ENCODE measurements at regions not wholly inside any gene's neighbourhood (a gene's known extent, or its start where the extent isn't known, plus 50 kb on each side); places are given as distances from the start of the nearest gene placed in this dataset.
A peak's percentile ranks its signal among the peaks of the same experiment; 100 is the strongest.

DNA sequence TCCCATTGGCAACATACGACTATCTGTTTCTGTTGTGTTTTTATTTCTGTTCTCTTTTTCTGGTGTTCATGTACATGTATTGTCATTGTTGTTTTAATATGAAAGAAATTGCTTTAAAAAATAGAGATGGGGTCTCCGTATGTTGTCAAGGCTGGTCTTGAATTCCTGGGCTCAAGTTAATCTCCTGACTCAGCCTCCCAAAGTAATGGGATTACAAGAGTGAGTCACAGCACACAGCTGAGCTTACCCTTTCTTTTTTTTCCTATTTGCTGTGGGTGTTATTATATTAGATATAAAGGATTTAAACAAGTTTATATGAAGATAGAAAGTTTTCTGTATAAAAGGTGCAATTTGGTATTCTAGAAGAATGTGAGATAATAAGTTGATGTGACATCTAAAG, 554.6 kb downstream of the DSC3 start:
- no peak for TF ChIP-seq Cebpa-rat (IDR thresholded peaks at IDR 0.05)
- H3K27ac ChIP-seq = no peak overlapping the region
- H4K20me1 ChIP-seq = no peaks in the 10 kb centered on the region
- H3K4me2 ChIP-seq = no peak overlapping the region
- H3K4me3 ChIP-seq = no peak overlapping the region
- H3K9ac ChIP-seq = no peak overlapping the region
- H3K36me3 ChIP-seq = no peaks in the 10 kb centered on the region
- no peaks in the 10 kb centered on the region for H3K4me1 ChIP-seq
- no peaks in the 10 kb centered on the region for H3K27me3 ChIP-seq
- no peaks in the 10 kb centered on the region for H3K9me3 ChIP-seq (replicated peaks in 1 of 11)

- no peak overlapping the region for H3K9ac ChIP-seq
- no peaks in the 10 kb centered on the region for H3K9me3 ChIP-seq (replicated peaks in 1 of 11)
- no peak overlapping the region for H3K4me3 ChIP-seq
- no peaks in the 10 kb centered on the region for H3K36me3 ChIP-seq
- no peak for TF ChIP-seq Cebpa-rat (IDR thresholded peaks at IDR 0.05)
- no peaks in the 10 kb centered on the region for H3K27me3 ChIP-seq
- no peak overlapping the region for H3K4me2 ChIP-seq
- no peaks in the 10 kb centered on the region for H3K4me1 ChIP-seq
- no peaks in the 10 kb centered on the region for H4K20me1 ChIP-seq
- no peak overlapping the region for H3K27ac ChIP-seq
Observed at GRCh38 chr18:30486856-30487255, 555.7 kb downstream of the DSC3 start.

DNA sequence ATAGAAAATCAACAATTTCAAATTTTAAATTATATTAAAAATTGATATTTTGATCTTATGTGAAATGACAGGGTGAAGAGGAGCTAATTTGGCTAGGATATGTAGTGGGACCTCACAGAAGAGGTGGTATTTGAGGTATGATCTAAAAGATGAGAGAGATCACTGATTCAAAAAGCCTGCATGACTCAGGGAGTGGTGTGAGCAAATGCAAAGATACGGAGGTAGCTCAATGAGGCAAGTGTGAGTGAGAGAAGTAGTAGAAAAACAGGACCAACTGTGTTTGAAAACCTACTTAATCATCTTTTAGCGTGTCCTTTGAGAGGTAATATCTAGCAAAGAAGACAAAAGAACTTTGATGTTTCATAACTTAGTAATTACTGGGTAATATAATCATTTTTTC, 557.5 kb downstream of the DSC3 start:
- H4K20me1 ChIP-seq = no peaks in the 10 kb centered on the region
- no peaks in the 10 kb centered on the region for H3K36me3 ChIP-seq
- TF ChIP-seq Cebpa-rat (IDR thresholded peaks at IDR 0.05) = no peak
- no peak overlapping the region for H3K27ac ChIP-seq
- no peak overlapping the region for H3K4me2 ChIP-seq
- H3K9me3 ChIP-seq (replicated peaks in 1 of 11) = no peaks in the 10 kb centered on the region
- no peak overlapping the region for H3K9ac ChIP-seq
- H3K4me3 ChIP-seq = no peak overlapping the region
- no peaks in the 10 kb centered on the region for H3K27me3 ChIP-seq
- H3K4me1 ChIP-seq = no peaks in the 10 kb centered on the region

- no peak overlapping the region for H3K4me3 ChIP-seq
- H3K27ac ChIP-seq = no peak overlapping the region
- H3K4me2 ChIP-seq = no peak overlapping the region
- H3K9me3 ChIP-seq (replicated peaks in 1 of 11) = no peaks in the 10 kb centered on the region
- H3K4me1 ChIP-seq = no peaks in the 10 kb centered on the region
- H3K36me3 ChIP-seq = no peaks in the 10 kb centered on the region
- TF ChIP-seq Cebpa-rat (IDR thresholded peaks at IDR 0.05) = no peak
- H4K20me1 ChIP-seq = no peaks in the 10 kb centered on the region
- no peaks in the 10 kb centered on the region for H3K27me3 ChIP-seq
- H3K9ac ChIP-seq = no peak overlapping the region
Observed at GRCh38 chr18:30481871-30482270, 560.7 kb downstream of the DSC3 start.

- no peak for TF ChIP-seq Cebpa-rat (IDR thresholded peaks at IDR 0.05)
- H3K27me3 ChIP-seq = no peaks in the 10 kb centered on the region
- no peak overlapping the region for H3K9ac ChIP-seq
- H3K4me3 ChIP-seq = no peak overlapping the region
- no peaks in the 10 kb centered on the region for H3K36me3 ChIP-seq
- no peaks in the 10 kb centered on the region for H3K9me3 ChIP-seq (replicated peaks in 1 of 11)
- no peak overlapping the region for H3K27ac ChIP-seq
- peak overlapping the region in 2 of 11 experiments; percentile 28 to 48; a peak in 3 of 22 replicates for H3K4me2 ChIP-seq
- peaks cover 0 to 29% (median 0%) of the 10 kb centered on the region in 10 experiments; a peak in 6 of 20 replicates for H3K4me1 ChIP-seq
- no peaks in the 10 kb centered on the region for H4K20me1 ChIP-seq
Observed at GRCh38 chr18:30469091-30469490, 573.5 kb downstream of the DSC3 start.

DNA sequence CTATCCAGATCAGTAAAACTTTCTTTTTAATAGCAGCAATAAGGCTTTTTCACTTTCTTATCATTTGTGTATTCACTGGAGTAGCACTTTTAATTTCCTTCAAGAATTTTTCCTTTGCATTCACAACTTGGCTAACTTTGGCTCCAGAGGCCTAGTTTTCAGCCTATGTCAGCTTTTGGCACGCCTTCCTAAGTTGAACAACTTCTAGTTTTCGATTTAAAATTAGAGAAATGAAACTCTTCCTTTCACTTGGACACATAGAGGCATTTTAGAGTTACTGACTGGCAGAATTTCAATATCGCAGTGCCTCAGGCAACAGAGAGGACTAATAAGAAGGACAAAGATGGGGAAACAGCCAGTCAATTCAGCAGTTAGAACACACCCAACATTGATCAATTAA, 577.4 kb downstream of the DSC3 start:
- Histone ChIP-seq H3K36me3 (no peaks in the 10 kb centered on the region), H3K4me2 (peak overlapping the region in 3 of 11 experiments; percentile 41 to 62 (median 60); a peak in 4 of 22 replicates), H3K9ac (no peak overlapping the region), H3K27ac (peak overlapping the region in 1 of 11 experiments; percentile 11; a peak in 3 of 22 replicates), H3K4me1 (peaks cover 0 to 36% (median 0%) of the 10 kb centered on the region in 10 experiments; a peak in 6 of 20 replicates), H3K4me3 (no peak overlapping the region), H3K27me3 (no peaks in the 10 kb centered on the region), H4K20me1 (no peaks in the 10 kb centered on the region), H3K9me3 (replicated peaks in 1 of 11) (no peaks in the 10 kb centered on the region)
- TF ChIP-seq Cebpa-rat (IDR thresholded peaks at IDR 0.05) = no peak

GRCh38 chr18:30457156-30457555, 585.4 kb downstream of the DSC3 start:
- H3K4me1 ChIP-seq = no peaks in the 10 kb centered on the region
- H3K4me2 ChIP-seq = no peak overlapping the region
- H3K4me3 ChIP-seq = no peak overlapping the region
- no peaks in the 10 kb centered on the region for H3K27me3 ChIP-seq
- no peaks in the 10 kb centered on the region for H3K36me3 ChIP-seq
- H3K9ac ChIP-seq = no peak overlapping the region
- no peaks in the 10 kb centered on the region for H3K9me3 ChIP-seq (replicated peaks in 1 of 11)
- no peaks in the 10 kb centered on the region for H4K20me1 ChIP-seq
- no peak for TF ChIP-seq Cebpa-rat (IDR thresholded peaks at IDR 0.05)
- H3K27ac ChIP-seq = no peak overlapping the region

DNA sequence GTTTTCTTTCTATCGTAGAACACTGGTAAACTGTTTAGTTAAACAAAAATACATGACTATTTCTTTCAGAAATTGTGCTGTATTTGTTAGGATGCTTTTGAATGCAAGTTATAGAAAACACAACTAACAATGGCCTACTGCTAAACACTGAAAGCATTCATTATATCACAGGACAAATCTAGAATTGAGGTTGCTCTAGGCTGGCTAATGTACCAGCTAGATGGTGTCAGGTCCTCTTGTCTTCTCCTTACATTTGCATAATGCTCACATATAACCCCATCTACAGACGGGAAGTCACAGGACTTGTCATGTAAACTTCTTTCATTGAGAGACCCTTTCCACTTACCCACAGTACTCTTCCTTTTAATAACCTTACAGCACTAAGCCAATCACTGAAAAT, 586.8 kb downstream of the DSC3 start:
- no peak overlapping the region for H3K4me2 ChIP-seq
- H3K27me3 ChIP-seq = no peaks in the 10 kb centered on the region
- H3K4me1 ChIP-seq = no peaks in the 10 kb centered on the region
- no peak overlapping the region for H3K27ac ChIP-seq
- H4K20me1 ChIP-seq = no peaks in the 10 kb centered on the region
- TF ChIP-seq Cebpa-rat (IDR thresholded peaks at IDR 0.05) = no peak
- no peaks in the 10 kb centered on the region for H3K9me3 ChIP-seq (replicated peaks in 1 of 11)
- no peak overlapping the region for H3K4me3 ChIP-seq
- no peak overlapping the region for H3K9ac ChIP-seq
- H3K36me3 ChIP-seq = no peaks in the 10 kb centered on the region

DNA sequence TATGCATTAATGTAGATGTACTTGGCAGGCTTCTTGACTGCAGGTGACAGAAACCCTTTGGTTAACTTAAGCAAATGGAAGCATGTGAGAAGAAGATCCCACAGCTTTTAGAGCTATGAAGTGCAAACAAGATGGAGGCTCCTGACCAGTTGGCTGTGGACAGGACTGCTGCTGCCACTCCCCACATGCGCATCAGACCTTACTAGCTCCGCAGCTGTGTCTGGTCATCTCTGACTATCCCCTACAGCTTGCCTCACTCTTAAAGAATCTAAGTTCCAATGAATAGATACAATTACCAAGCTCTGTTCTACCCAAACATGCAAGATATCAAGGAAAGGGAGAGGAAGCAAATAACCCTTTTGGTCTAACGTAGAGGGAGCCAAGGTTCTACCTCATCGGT, 587.6 kb downstream of the DSC3 start:
- no peak overlapping the region for H3K4me3 ChIP-seq
- no peaks in the 10 kb centered on the region for H4K20me1 ChIP-seq
- no peak overlapping the region for H3K4me2 ChIP-seq
- TF ChIP-seq Cebpa-rat (IDR thresholded peaks at IDR 0.05) = no peak
- H3K4me1 ChIP-seq = no peaks in the 10 kb centered on the region
- H3K9ac ChIP-seq = no peak overlapping the region
- no peak overlapping the region for H3K27ac ChIP-seq
- no peaks in the 10 kb centered on the region for H3K27me3 ChIP-seq
- H3K9me3 ChIP-seq (replicated peaks in 1 of 11) = no peaks in the 10 kb centered on the region
- no peaks in the 10 kb centered on the region for H3K36me3 ChIP-seq

GRCh38 chr18:30451981-30452380, 590.6 kb downstream of the DSC3 start:
- H3K27ac ChIP-seq = no peak overlapping the region
- no peak overlapping the region for H3K9ac ChIP-seq
- H3K4me1 ChIP-seq = peaks cover 0 to 14% (median 0%) of the 10 kb centered on the region in 10 experiments; a peak in 5 of 20 replicates
- H3K4me3 ChIP-seq = no peak overlapping the region
- no peaks in the 10 kb centered on the region for H4K20me1 ChIP-seq
- no peaks in the 10 kb centered on the region for H3K36me3 ChIP-seq
- TF ChIP-seq Cebpa-rat (IDR thresholded peaks at IDR 0.05) = no peak
- H3K9me3 ChIP-seq (replicated peaks in 1 of 11) = no peaks in the 10 kb centered on the region
- H3K27me3 ChIP-seq = no peaks in the 10 kb centered on the region
- no peak overlapping the region for H3K4me2 ChIP-seq

Measured in BLaER1 treated with 17β-estradiol and CSF1 and Interleukin-3, amounts not matched to agents 10 nM and 100 nM (cell line).